Ovary (tissue), 3 donors: ENCODE measurements at regions not wholly inside any gene's neighbourhood (a gene's known extent, or its start where the extent isn't known, plus 50 kb on each side); places are given as distances from the start of the nearest gene placed in this dataset.

ENCODE experiments used
- POLR2A ChIP-seq: fragments of 450-650 bp; IDR thresholded peaks from one replicate; pipeline ENCODE4 v1.6.1; 2017; ENCODE audit warnings: antibody characterized with exemption, mild to moderate bottlenecking, moderate library complexity
- TF ChIP-seq, protein P1 (sequence below), 3 donors: fragments of 450-650 bp in 2 of 3; fragments of 200-600 bp in 1 of 3; IDR thresholded peaks; one replicate each; pipeline versions ENCODE4 v1.5.1 to v1.8.0; 2016 to 2022; ENCODE audit warnings: antibody characterized with exemption in 3 of 3, mild to moderate bottlenecking in 1 of 3
- donor health status: DM: no; HTN: no; CAD: no.

DNA sequence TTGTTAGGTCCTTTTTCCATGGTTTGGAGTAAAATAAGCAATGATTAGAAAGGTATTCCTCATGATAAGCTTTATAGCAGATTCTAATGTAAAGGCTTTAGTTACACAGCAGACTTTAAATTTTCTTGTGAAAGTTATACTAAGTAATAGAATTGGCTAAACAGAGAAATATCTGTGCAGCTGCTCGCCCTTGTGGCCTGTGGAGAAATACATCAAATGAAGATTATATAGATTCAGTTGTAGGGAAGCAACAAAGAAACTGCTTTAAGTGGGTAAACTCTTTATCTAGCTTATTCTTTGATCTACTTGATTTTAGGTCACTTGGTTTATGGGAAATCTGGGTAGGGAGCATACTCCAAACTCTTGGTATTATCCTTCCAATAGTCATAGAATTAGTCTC lies 1269.7 kb upstream of the SPRY2 start:
- TF ChIP-seq, protein P1, sequence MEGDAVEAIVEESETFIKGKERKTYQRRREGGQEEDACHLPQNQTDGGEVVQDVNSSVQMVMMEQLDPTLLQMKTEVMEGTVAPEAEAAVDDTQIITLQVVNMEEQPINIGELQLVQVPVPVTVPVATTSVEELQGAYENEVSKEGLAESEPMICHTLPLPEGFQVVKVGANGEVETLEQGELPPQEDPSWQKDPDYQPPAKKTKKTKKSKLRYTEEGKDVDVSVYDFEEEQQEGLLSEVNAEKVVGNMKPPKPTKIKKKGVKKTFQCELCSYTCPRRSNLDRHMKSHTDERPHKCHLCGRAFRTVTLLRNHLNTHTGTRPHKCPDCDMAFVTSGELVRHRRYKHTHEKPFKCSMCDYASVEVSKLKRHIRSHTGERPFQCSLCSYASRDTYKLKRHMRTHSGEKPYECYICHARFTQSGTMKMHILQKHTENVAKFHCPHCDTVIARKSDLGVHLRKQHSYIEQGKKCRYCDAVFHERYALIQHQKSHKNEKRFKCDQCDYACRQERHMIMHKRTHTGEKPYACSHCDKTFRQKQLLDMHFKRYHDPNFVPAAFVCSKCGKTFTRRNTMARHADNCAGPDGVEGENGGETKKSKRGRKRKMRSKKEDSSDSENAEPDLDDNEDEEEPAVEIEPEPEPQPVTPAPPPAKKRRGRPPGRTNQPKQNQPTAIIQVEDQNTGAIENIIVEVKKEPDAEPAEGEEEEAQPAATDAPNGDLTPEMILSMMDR (IDR thresholded peaks at IDR 0.05) = no peak
- no peak for TF ChIP-seq POLR2A
